HFFc6 (cell line): ENCODE measurements at regions not wholly inside any gene's neighbourhood (a gene's known extent, or its start where the extent isn't known, plus 50 kb on each side); places are given as distances from the start of the nearest gene placed in this dataset.

Experiments used
- DNase-seq: peaks from one replicate; pipeline ENCODE4 v3.0.0-alpha.2; 2018
- H3K27ac Mint-ChIP-seq: 2 replicates; pipeline ENCODE4 v1.8.0; 2020; ENCODE audit warnings: mild to moderate bottlenecking, mixed read lengths
- H3K27me3 Mint-ChIP-seq: 2 replicates; pipeline ENCODE4 v1.8.0; 2021; ENCODE audit warnings: mild to moderate bottlenecking, moderate library complexity, mixed read lengths; ENCODE audit not compliant: insufficient read depth
- H3K36me3 Mint-ChIP-seq: 2 replicates; pipeline ENCODE4 v1.8.0; 2021; ENCODE audit warnings: low read depth, mixed read lengths
- H3K4me1 Mint-ChIP-seq: 2 replicates; pipeline ENCODE4 v1.8.0; 2020; ENCODE audit warnings: low read depth, mixed read lengths
- H3K4me3 Mint-ChIP-seq: 2 replicates; pipeline ENCODE4 v1.8.0; 2020; ENCODE audit warnings: mild to moderate bottlenecking, moderate library complexity, mixed read lengths
- H3K9me3 Mint-ChIP-seq: 2 replicates; pipeline ENCODE4 v1.8.0; 2020; ENCODE audit warnings: mild to moderate bottlenecking, mixed read lengths
- TF ChIP-seq, protein P1 (sequence below): fragments of 200-600 bp; sonication (generic); IDR thresholded peaks from 2 replicates; pipeline ENCODE4 v1.5.0; 2021; ENCODE audit warnings: antibody characterized with exemption, mild to moderate bottlenecking

DNA sequence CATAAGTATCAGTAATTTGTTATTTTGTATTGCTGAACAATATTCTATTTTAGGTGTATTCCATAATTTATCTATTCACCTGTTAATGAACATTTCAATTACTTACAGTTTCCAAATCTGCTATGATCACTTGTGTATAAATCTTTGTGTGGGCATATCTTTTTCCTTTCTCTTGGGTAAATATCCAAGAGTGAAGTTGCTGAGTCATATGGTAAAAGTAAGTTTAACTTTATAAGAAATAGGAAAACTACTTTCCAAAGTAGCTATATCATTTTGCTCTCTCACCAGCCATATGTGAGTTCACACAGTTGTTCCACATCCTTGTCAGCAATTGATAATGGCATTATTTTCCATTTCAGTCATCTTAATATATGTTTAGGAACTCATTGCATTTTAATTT, 66.6 kb upstream of the KITLG start:
- H3K27ac Mint-ChIP-seq = no peak overlapping the region
- DNase-seq = no peak
- no peaks in the 10 kb centered on the region for H3K36me3 Mint-ChIP-seq
- no peaks in the 10 kb centered on the region for H3K9me3 Mint-ChIP-seq
- TF ChIP-seq, protein P1, sequence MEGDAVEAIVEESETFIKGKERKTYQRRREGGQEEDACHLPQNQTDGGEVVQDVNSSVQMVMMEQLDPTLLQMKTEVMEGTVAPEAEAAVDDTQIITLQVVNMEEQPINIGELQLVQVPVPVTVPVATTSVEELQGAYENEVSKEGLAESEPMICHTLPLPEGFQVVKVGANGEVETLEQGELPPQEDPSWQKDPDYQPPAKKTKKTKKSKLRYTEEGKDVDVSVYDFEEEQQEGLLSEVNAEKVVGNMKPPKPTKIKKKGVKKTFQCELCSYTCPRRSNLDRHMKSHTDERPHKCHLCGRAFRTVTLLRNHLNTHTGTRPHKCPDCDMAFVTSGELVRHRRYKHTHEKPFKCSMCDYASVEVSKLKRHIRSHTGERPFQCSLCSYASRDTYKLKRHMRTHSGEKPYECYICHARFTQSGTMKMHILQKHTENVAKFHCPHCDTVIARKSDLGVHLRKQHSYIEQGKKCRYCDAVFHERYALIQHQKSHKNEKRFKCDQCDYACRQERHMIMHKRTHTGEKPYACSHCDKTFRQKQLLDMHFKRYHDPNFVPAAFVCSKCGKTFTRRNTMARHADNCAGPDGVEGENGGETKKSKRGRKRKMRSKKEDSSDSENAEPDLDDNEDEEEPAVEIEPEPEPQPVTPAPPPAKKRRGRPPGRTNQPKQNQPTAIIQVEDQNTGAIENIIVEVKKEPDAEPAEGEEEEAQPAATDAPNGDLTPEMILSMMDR = no peak
- peaks cover 28% of the 10 kb centered on the region for H3K4me1 Mint-ChIP-seq
- no peak overlapping the region for H3K4me3 Mint-ChIP-seq
- H3K27me3 Mint-ChIP-seq = no peaks in the 10 kb centered on the region

DNA sequence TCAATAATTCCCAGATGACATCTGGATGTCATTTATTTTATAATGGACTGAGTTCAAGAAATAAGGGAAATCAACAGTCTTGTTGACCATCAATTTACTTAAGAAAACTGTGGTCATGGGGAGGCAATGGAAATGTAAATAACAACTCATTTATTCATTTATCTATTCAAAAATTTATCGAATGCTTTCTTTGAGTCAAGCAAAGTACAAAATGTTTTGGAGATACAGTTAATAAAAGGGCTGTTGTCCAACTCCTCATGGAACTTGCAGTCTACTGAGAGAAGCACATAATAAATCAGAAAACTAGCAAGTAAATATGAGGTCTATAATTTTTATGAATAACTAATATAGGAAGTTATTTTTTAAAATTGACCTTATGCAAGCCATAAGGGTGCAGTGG, 65.5 kb upstream of the KITLG start:
- no peaks in the 10 kb centered on the region for H3K36me3 Mint-ChIP-seq
- TF ChIP-seq, protein P1 = no peak
- H3K9me3 Mint-ChIP-seq = no peaks in the 10 kb centered on the region
- H3K4me1 Mint-ChIP-seq = peaks cover 21% of the 10 kb centered on the region
- H3K27ac Mint-ChIP-seq = no peak overlapping the region
- no peak overlapping the region for H3K4me3 Mint-ChIP-seq
- H3K27me3 Mint-ChIP-seq = no peaks in the 10 kb centered on the region
- DNase-seq = no peak

DNA sequence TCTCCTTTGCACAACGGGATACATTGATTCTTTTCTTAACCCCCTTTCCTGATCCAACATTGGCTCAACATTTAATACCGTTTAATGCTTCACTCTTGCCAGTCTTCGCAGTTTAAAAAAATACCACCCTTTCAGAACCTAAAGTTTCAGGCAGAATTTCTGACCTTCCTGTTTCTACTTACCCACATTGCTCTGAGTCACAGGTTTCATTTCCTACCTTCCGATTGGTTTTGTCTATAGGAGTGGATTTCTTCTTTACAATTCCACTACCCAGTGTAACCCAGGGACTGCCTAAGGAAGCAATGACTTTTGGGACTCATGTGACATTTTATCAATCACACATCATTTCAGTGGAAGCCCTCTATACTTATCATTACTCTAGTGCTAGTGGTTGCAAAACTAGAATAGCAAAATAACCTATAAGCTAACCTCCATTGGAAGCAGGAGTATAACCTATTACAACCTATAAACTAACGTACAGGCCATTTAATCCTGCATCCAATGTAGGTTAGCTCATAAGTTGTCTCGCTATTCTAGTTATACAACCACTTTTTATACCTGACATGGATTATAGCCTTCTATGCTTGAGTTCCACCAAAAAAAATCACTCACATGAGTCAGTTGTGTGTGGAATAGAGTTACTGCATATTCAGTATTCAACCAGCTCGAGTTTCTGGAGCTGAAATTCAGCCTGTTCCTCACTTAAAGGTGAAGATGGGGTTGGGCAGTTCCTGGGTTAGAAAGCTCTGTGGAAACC, 64.9 kb upstream of the KITLG start:
- no peak for DNase-seq
- no peak overlapping the region for H3K27ac Mint-ChIP-seq
- H3K4me3 Mint-ChIP-seq = no peak overlapping the region

DNA sequence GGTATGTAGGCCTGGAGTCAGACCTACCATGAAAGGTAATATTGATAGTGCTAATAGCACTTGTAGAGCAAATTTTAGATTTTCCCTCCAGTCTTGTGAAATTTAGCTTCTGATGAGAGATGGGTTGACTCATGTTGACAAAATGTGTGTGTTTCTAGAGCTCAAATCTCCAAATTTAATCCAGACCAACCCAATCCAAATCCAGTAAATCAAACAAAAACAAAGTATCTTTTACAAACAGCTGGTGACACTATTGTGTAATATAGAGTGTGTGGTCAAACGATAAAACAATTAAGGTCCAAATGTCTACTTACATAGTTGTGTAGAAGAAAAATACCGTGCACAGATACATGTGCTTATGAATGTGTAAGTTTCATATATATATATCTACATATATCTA, 63.4 kb upstream of the KITLG start:
- no peaks in the 10 kb centered on the region for H3K36me3 Mint-ChIP-seq
- TF ChIP-seq, protein P1 = no peak
- H3K9me3 Mint-ChIP-seq = no peaks in the 10 kb centered on the region
- peaks cover 25% of the 10 kb centered on the region for H3K4me1 Mint-ChIP-seq
- no peak overlapping the region for H3K27ac Mint-ChIP-seq
- H3K27me3 Mint-ChIP-seq = no peaks in the 10 kb centered on the region
- no peak for DNase-seq
- H3K4me3 Mint-ChIP-seq = no peak overlapping the region

More for the DNA sequence above, 64.9 kb upstream of the KITLG start:
- Mint-ChIP-seq H3K36me3 (no peaks in the 10 kb centered on the region), H3K4me1 (peaks cover 14% of the 10 kb centered on the region), H3K27me3 (no peaks in the 10 kb centered on the region), H3K9me3 (no peaks in the 10 kb centered on the region)
- TF ChIP-seq, protein P1 = no peak

DNA sequence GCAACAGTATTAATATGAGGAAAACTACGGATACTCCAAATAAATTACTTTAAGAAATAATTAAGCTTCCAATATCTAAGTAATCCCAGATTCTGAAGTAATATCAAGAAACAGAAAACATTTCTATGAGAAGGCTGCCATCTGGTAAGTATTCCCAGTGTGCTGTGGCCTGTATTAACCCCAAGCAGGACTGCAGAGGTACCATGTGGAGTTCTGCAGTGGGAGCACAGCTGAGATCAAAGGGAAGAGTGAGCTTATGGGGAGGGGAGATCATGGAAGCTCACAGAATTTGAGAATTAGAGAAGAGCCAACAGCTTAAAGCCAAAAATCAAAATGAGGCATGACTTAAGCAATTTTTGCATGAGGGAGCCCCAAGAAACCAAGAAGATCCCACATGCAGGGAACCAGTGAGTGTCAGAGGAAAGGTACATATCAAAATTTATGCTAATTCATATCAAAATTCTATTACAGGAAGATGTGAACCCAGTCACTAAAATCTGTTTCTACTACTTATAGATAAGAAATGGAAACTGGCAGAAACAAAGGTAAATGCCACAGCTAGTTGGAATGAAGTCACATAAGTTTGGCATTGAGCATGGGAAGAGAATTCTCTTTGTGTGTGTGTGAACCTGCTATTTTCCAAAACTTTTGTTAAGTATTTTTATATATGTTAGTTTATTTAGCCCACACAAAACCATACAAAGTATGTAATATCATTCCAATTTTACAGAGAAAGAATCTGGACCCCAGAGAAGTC, 62.6 kb upstream of the KITLG start:
- Mint-ChIP-seq H3K4me3 (no peak overlapping the region), H3K9me3 (no peaks in the 10 kb centered on the region), H3K27ac (no peak overlapping the region), H3K27me3 (no peaks in the 10 kb centered on the region), H3K36me3 (no peaks in the 10 kb centered on the region), H3K4me1 (peaks cover 30% of the 10 kb centered on the region)
- TF ChIP-seq, protein P1 = no peak
- DNase-seq = no peak
